HEK293 (cell line): ENCODE measurements at regions not wholly inside any gene's neighbourhood (a gene's known extent, or its start where the extent isn't known, plus 50 kb on each side); places are given as distances from the start of the nearest gene placed in this dataset.

Experiments
- CTCF ChIP-seq: fragments of 450-650 bp; formaldehyde crosslinking; IDR thresholded peaks from 2 replicates; pipeline ENCODE4 v1.5.1; 2016; ENCODE audit warnings: missing biosample characterization, missing genetic modification characterization
- ELK4 ChIP-seq: IDR thresholded peaks from 2 replicates; pipeline ENCODE4 v1.6.1; 2011; ENCODE audit warnings: mild to moderate bottlenecking, low read depth, low read length, borderline replicate concordance
- ZBTB48 ChIP-seq: fragments of 450-650 bp; formaldehyde crosslinking; IDR thresholded peaks from 2 replicates; pipeline ENCODE4 v1.5.1; 2016; ENCODE audit warnings: missing biosample characterization, missing genetic modification characterization
- ZNF114 ChIP-seq: fragments of 450-650 bp; formaldehyde crosslinking; IDR thresholded peaks from 2 replicates; pipeline ENCODE4 v1.5.0; 2017; ENCODE audit warnings: missing biosample characterization, missing genetic modification characterization
- ZNF121 ChIP-seq: fragments of 450-650 bp; formaldehyde crosslinking; IDR thresholded peaks from 2 replicates; pipeline ENCODE4 v1.5.1; 2016; ENCODE audit warnings: missing biosample characterization, missing genetic modification characterization
- ZNF18 ChIP-seq: fragments of 450-650 bp; formaldehyde crosslinking; IDR thresholded peaks from 2 replicates; pipeline ENCODE4 v1.5.1; 2016; ENCODE audit warnings: missing biosample characterization, missing genetic modification characterization

- TF ChIP-seq ELK4 (no peak), CTCF (tag by site-specific recombination) (no peak), ZNF121 (tag by site-specific recombination) (no peak), ZNF114 (no peak), ZBTB48 (tag by site-specific recombination) (no peak), ZNF18 (tag by site-specific recombination) (no peak)
Observed at GRCh38 chr20:57786304-57786932, 76.6 kb upstream of the PMEPA1 start.
